ENCODE measurements at regions not wholly inside any gene's neighbourhood (a gene's known extent, or its start where the extent isn't known, plus 50 kb on each side); places are given as distances from the start of the nearest gene placed in this dataset.

DNA sequence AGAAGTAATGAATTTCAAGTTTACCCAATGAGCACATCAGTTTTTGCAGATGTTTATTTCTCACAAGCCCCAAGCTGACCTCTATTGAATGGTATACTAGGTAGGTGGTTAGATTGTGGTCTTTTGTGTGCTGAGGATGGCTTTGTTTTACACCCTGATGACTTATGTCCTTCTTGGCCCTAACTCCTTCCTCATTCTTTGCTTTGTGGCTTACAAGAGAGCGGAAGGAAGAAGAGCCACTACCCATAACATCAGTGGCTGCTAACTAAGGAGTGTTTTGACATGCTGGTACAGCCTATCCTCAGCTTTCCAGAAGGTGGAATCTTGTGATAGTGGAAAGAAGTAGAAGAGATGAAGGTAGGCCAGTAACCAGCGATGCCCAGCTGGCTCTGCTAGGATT lies 85.7 kb upstream of the NTRK2 start:
- Histone ChIP-seq H3K4me1 (ENCODE audit: insufficient read depth, poor library complexity, severe bottlenecking) (no peaks in the 10 kb centered on the region), H3K27ac (ENCODE audit: poor library complexity, severe bottlenecking) (no peak overlapping the region), H3K36me3 (ENCODE audit: low read depth) (no peaks in the 10 kb centered on the region), H3K9me3 (ENCODE audit: severe bottlenecking) (no peaks in the 10 kb centered on the region), H3K4me3 (ENCODE audit: severe bottlenecking) (no peak overlapping the region), H3K27me3 (ENCODE audit: insufficient read depth, poor library complexity, severe bottlenecking) (peaks cover 2% of the 10 kb centered on the region)
- ATAC-seq (ENCODE audit: low read depth) (no peak), DNase-seq (ENCODE audit: low spot score) (no peak)
- TF ChIP-seq CTCF (IDR thresholded peaks at IDR 0.05; ENCODE audit: poor library complexity, severe bottlenecking): no peak

GRCh38 chr9:84586662-84587061 lies 82.9 kb upstream of the NTRK2 start:
- Histone ChIP-seq H3K27ac (ENCODE audit: poor library complexity, severe bottlenecking) (no peak overlapping the region), H3K4me3 (ENCODE audit: severe bottlenecking) (no peak overlapping the region), H3K9me3 (ENCODE audit: severe bottlenecking) (no peaks in the 10 kb centered on the region), H3K4me1 (ENCODE audit: insufficient read depth, poor library complexity, severe bottlenecking) (no peaks in the 10 kb centered on the region), H3K27me3 (ENCODE audit: insufficient read depth, poor library complexity, severe bottlenecking) (no peaks in the 10 kb centered on the region), H3K36me3 (ENCODE audit: low read depth) (no peaks in the 10 kb centered on the region)
- no peak for ATAC-seq (ENCODE audit: low read depth)
- no peak for DNase-seq (ENCODE audit: low spot score)
- no peak for TF ChIP-seq CTCF (IDR thresholded peaks at IDR 0.05; ENCODE audit: poor library complexity, severe bottlenecking)

DNA sequence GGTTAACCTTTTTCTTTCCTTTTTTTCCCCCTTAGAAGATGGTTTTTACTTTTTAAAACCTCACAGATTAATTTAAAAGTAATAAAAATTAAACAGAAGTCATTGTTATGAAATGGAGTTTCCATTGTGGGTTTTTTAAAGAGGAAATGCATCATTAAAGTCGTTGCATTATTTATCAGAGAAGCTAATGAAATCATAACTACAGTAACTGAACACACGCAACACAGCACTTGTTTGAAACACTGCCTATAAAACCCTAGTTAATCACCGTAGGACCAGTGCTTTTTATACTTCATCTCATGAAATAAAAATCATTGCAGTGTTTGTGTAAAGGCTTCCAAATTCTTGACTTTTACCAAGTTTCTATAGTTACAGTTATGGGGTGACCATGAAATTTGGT lies 82.4 kb upstream of the NTRK2 start:
- Histone ChIP-seq H3K4me3 (ENCODE audit: severe bottlenecking) (no peak overlapping the region), H3K9me3 (ENCODE audit: severe bottlenecking) (no peaks in the 10 kb centered on the region), H3K4me1 (ENCODE audit: insufficient read depth, poor library complexity, severe bottlenecking) (no peaks in the 10 kb centered on the region), H3K27me3 (ENCODE audit: insufficient read depth, poor library complexity, severe bottlenecking) (no peaks in the 10 kb centered on the region), H3K27ac (ENCODE audit: poor library complexity, severe bottlenecking) (no peak overlapping the region), H3K36me3 (ENCODE audit: low read depth) (no peaks in the 10 kb centered on the region)
- DNase-seq (ENCODE audit: low spot score) (no peak), ATAC-seq (ENCODE audit: low read depth) (no peak)
- TF ChIP-seq CTCF (IDR thresholded peaks at IDR 0.05; ENCODE audit: poor library complexity, severe bottlenecking): no peak

DNA sequence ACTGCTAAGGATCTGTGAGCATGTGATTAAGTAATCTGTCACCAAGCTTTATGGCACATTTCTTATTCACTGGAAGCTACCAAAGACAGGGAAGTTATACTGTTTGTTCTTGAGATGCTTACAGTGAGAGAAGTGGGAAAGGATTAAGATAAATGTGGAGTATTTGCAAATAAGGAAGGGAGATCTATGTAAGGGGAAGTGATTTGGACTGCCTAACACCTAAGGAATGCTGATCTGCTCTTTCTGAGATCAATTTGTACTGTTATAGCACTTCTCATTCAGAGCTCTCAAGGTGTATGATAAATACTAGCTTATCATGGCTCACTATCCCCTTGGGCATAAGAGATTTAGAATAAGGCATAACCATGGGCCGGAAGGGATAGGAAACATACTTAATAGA lies 80.0 kb upstream of the NTRK2 start:
- no peak for TF ChIP-seq CTCF (IDR thresholded peaks at IDR 0.05; ENCODE audit: poor library complexity, severe bottlenecking)
- ATAC-seq (ENCODE audit: low read depth) (no peak), DNase-seq (ENCODE audit: low spot score) (no peak)
- Histone ChIP-seq H3K36me3 (ENCODE audit: low read depth) (no peaks in the 10 kb centered on the region), H3K4me1 (ENCODE audit: insufficient read depth, poor library complexity, severe bottlenecking) (no peaks in the 10 kb centered on the region), H3K4me3 (ENCODE audit: severe bottlenecking) (no peak overlapping the region), H3K27ac (ENCODE audit: poor library complexity, severe bottlenecking) (no peak overlapping the region), H3K27me3 (ENCODE audit: insufficient read depth, poor library complexity, severe bottlenecking) (no peaks in the 10 kb centered on the region), H3K9me3 (ENCODE audit: severe bottlenecking) (no peaks in the 10 kb centered on the region)

DNA sequence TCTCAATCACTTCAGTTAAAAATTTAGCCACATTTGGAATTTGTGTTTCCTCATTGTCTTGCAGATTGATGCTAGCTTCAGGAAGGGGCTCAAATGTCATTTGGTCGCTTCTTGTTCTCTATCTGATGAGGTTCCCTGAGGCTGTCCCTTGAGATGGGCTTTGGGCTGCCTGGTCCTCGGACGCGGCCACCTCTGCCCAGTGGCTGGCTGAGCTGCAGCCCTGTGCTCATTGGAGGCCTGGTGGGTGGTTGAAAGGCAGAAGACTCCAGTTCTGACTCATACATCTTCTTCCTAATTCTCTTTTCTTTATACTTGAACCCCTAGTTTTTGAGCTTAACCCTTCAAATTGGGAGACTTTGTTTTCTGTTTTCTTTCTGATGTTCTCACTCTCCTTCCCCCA lies 78.8 kb upstream of the NTRK2 start:
- ATAC-seq (ENCODE audit: low read depth): no peak
- H3K4me1 ChIP-seq (ENCODE audit: insufficient read depth, poor library complexity, severe bottlenecking): no peaks in the 10 kb centered on the region
- TF ChIP-seq CTCF (IDR thresholded peaks at IDR 0.05; ENCODE audit: poor library complexity, severe bottlenecking): no peak
- H3K27ac ChIP-seq (ENCODE audit: poor library complexity, severe bottlenecking): no peak overlapping the region
- H3K36me3 ChIP-seq (ENCODE audit: low read depth): no peaks in the 10 kb centered on the region
- no peaks in the 10 kb centered on the region for H3K27me3 ChIP-seq (ENCODE audit: insufficient read depth, poor library complexity, severe bottlenecking)
- no peak for DNase-seq (ENCODE audit: low spot score)
- no peaks in the 10 kb centered on the region for H3K9me3 ChIP-seq (ENCODE audit: severe bottlenecking)
- H3K4me3 ChIP-seq (ENCODE audit: severe bottlenecking): no peak overlapping the region
